ENCODE measurements at regions not wholly inside any gene's neighbourhood (a gene's known extent, or its start where the extent isn't known, plus 50 kb on each side); places are given as distances from the start of the nearest gene placed in this dataset.

DNA sequence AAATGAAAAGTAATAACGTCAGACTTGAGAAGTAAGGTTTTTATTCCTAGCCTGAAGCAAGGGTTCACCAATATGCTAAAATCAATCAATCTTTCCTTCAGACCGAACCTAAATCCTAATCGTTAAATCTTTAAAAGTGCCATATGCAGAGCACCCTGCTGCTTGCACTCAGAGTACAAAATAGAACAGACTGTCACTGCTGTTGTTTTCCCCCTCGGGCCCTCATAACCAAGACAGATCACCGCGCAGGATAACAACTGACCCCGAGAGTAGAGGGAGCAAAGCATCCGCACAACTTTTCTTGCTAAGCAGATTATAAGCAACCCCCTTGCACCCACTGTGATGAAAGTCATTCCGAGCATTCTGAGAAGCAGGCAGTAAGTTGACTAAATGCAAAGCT, 550.9 kb upstream of the NDST4 start:
- H3K36me3 ChIP-seq = no peaks in the 10 kb centered on the region
- no peak overlapping the region for H3K27ac ChIP-seq
- no peaks in the 10 kb centered on the region for H3K4me1 ChIP-seq
- no peak for ATAC-seq
- no peaks in the 10 kb centered on the region for H3K27me3 ChIP-seq
- no peaks in the 10 kb centered on the region for H3K9me3 ChIP-seq
- TF ChIP-seq, protein P1, sequence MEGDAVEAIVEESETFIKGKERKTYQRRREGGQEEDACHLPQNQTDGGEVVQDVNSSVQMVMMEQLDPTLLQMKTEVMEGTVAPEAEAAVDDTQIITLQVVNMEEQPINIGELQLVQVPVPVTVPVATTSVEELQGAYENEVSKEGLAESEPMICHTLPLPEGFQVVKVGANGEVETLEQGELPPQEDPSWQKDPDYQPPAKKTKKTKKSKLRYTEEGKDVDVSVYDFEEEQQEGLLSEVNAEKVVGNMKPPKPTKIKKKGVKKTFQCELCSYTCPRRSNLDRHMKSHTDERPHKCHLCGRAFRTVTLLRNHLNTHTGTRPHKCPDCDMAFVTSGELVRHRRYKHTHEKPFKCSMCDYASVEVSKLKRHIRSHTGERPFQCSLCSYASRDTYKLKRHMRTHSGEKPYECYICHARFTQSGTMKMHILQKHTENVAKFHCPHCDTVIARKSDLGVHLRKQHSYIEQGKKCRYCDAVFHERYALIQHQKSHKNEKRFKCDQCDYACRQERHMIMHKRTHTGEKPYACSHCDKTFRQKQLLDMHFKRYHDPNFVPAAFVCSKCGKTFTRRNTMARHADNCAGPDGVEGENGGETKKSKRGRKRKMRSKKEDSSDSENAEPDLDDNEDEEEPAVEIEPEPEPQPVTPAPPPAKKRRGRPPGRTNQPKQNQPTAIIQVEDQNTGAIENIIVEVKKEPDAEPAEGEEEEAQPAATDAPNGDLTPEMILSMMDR (IDR thresholded peaks at IDR 0.05) = no peak
- DNase-seq = no peak
- no peak overlapping the region for H3K4me3 ChIP-seq
- intact Hi-C loops (cut with DNase I) = no loop called here

DNA sequence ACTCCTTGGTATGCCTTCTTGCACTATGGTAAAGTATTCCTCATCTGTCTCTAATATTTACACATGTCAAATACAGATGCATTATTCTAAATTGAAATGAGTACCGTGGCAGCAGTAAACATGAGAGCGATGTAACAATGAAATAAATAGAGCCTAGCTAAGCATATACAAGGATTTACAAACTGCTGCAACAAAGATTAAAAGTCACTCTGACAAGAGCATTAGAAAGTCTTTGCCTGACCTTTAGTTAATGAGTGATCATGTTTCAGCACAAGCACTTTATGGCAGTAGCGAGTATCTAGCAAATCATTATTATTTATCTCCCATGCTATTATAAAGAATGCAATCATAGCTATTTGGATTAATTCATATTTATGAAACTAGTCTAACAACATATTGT, 547.0 kb upstream of the NDST4 start:
- Histone ChIP-seq H3K27ac (no peak overlapping the region), H3K27me3 (no peaks in the 10 kb centered on the region), H3K9me3 (no peaks in the 10 kb centered on the region), H3K36me3 (no peaks in the 10 kb centered on the region), H3K4me1 (no peaks in the 10 kb centered on the region), H3K4me3 (no peak overlapping the region)
- ATAC-seq = no peak
- DNase-seq = no peak
- TF ChIP-seq, protein P1 (IDR thresholded peaks at IDR 0.05) = no peak
- intact Hi-C loops (cut with DNase I) = no loop called here

DNA sequence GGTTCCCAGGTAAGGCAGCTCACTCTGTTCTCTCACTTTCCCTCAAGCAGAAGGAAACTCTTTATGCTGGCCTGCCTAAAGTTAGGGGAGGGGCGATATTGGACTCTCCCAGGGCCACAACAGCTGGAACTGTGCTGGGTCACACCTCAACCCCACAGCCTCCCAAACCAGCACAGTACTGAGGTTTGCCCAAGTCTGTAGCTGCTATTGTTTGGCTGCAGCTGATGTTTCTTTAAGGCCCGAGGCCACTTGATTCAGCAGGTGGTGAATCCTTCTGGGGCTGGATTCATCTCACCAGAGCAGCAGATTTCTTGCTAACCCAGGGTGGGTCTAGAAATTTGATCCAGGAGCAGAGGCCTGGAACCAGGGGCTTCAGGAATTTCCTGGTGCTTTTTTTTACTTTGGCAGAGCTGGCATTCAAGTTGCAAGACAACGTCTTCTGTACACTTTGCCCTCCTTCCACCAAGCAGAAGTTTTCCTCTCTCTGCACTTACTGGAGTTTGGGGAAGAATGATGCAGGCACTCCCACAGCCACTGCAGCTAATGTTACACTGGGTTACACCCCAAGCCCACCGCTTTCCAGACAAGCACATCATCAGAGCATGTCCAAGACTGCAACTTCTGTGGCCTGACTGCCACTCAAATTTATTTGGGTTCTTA, 544.7 kb upstream of the NDST4 start:
- Histone ChIP-seq H3K9me3 (peaks cover 0 to 3% of the 10 kb centered on the region in 2 donors), H3K4me1 (no peaks in the 10 kb centered on the region), H3K27me3 (no peaks in the 10 kb centered on the region), H3K27ac (no peak overlapping the region), H3K36me3 (no peaks in the 10 kb centered on the region), H3K4me3 (no peak overlapping the region)
- ATAC-seq (no peak), DNase-seq (no peak)
- intact Hi-C loops (cut with DNase I) = no loop called here
- TF ChIP-seq, protein P1 (IDR thresholded peaks at IDR 0.05) = no peak

DNA sequence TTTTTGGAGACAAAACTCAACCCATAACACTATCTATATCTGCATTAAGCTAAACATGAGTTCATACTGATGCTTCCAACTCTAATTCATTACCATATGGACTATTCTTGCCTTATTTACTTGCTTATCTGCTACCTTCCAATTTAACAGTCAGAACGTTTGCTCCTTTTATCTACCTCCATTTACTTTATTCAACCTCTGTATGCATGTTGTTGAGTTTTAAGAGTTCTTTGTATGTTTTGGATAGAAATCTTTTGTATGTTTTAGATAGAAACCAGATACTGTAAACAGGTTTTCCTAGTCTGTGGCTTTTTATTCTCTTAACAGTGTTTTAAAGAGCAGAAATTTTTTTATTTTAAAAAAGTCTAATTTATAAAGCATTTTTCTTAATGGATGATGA, 542.2 kb upstream of the NDST4 start:
- TF ChIP-seq, protein P1 (IDR thresholded peaks at IDR 0.05) = no peak
- Histone ChIP-seq H3K4me3 (no peak overlapping the region), H3K27ac (no peak overlapping the region), H3K36me3 (no peaks in the 10 kb centered on the region), H3K4me1 (no peaks in the 10 kb centered on the region), H3K9me3 (peaks cover 0 to 3% of the 10 kb centered on the region in 2 donors), H3K27me3 (no peaks in the 10 kb centered on the region)
- ATAC-seq (no peak), DNase-seq (no peak)
- intact Hi-C loops (cut with DNase I) = no loop called here

DNA sequence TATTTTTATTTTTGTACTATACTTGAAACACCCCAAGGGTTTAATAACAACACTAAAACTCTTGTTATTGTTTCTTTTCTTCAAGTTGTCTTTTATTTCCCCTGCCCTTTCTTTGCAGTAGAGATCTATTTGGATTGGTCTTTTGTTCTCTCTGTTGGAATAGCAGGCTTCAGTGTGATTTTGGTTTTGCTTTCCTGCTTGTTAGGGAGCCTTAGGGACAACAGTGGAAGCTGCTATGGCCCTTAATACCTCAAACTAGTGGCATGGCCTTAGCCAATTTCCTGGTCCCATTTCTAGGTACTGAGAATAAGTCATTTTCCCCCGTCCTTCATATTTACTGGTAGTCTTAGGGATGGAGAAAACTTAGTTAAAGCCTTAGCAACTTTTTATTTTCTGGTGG, 535.4 kb upstream of the NDST4 start:
- H3K9me3 ChIP-seq = no peaks in the 10 kb centered on the region
- intact Hi-C loops (cut with DNase I) = no loop called here
- H3K4me1 ChIP-seq = no peaks in the 10 kb centered on the region
- DNase-seq (no peak), ATAC-seq (no peak)
- H3K27ac ChIP-seq = no peak overlapping the region
- H3K36me3 ChIP-seq = no peaks in the 10 kb centered on the region
- no peak overlapping the region for H3K4me3 ChIP-seq
- TF ChIP-seq, protein P1 (IDR thresholded peaks at IDR 0.05) = no peak
- no peaks in the 10 kb centered on the region for H3K27me3 ChIP-seq

All from left lung (tissue), 4 donors.